ENCODE measurements at regions not wholly inside any gene's neighbourhood (a gene's known extent, or its start where the extent isn't known, plus 50 kb on each side); places are given as distances from the start of the nearest gene placed in this dataset.

DNA sequence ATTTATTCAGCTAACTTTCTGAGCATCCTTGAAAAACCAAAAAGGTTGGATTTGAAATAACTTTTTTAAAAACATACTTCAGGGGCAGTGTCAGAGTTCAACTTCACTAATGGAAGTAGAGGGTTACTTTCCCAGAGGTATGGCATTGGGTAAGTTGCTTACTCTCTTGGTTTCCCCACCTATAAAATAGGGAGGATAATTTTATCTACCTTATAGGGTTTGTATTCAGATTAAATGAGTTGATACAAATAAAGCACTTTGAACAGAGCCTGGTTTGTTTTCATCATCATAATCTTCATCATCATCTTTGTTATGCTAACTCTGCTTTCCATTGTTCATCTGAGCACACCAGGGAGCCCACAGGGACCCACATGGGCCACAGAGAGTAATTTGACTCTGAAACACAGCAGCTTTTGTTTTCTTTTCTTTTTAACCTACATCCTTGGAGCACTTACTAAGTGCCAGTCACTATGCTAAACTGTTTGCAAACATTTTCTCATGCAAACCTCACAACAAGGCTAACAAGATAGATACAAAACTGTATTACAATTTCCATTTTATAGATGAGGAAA, 179.1 kb upstream of the SLC24A2 start:
- Histone ChIP-seq H2BK15ac (replicated peaks; ENCODE audit: low read depth) (no peak overlapping the region), H3K4me2 (ENCODE audit: low read length) (no peak overlapping the region), H3K27me3 (ENCODE audit: insufficient read depth, low read length, poor library complexity) (no peaks in the 10 kb centered on the region), H2BK120ac (ENCODE audit: low read depth, low read length) (no peak overlapping the region), H4K5ac (ENCODE audit: low read length) (no peak overlapping the region), H3K4me1 (ENCODE audit: control insufficient read depth, low read depth, low read length) (no peaks in the 10 kb centered on the region), H3K18ac (ENCODE audit: low read length) (no peak overlapping the region), H3K27ac (ENCODE audit: low read depth, low read length) (no peak overlapping the region), H4K8ac (ENCODE audit: low read depth, low read length) (no peak overlapping the region), H2AK5ac (ENCODE audit: low read length) (no peak overlapping the region), H3K79me1 (ENCODE audit: low read length) (no peaks in the 10 kb centered on the region), H3K9ac (ENCODE audit: low read length) (no peak overlapping the region), H2BK5ac (ENCODE audit: low read length) (no peak overlapping the region), H3K36me3 (ENCODE audit: control insufficient read depth, insufficient read depth, low read length) (no peaks in the 10 kb centered on the region), H3K23ac (ENCODE audit: low read length) (no peak overlapping the region), H3K79me2 (ENCODE audit: control insufficient read depth, insufficient read depth, low read length) (no peaks in the 10 kb centered on the region), H3K56ac (ENCODE audit: low read length) (no peak overlapping the region), H3K4me3 (ENCODE audit: low read length) (no peak overlapping the region), H3K4ac (ENCODE audit: low read depth, low read length) (no peak overlapping the region)
- DNase-seq: peak; percentile 14

DNA sequence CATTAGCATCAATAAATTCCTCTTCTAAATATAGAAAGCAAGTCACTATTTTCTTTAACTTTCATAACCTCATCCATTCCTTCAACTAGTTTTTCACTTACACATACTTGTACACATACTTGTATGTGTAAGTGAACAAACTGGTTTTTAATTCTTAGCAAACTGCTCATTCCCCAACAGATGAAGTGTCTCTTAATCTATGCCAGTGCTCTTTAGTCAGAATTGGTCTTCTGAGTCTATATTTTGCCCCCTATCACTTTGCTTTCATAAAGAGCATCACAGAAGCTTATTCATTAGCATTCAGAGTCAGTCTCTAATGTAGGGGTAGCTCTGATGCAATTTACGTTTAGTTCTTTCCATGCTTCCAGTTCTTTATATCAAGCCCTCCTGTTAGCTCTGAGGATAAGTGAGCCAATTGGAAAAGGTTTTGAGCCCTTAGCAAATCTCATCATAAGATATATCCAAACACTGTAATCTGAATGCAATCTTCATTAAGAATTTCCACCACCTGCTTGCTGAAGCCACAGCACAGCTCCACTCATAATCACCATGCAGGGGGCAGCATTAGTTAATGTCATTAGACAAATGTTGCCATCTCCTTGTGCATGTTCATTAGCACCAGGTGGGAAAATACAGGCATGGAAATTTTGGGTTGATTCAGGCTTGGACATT, 178.5 kb upstream of the SLC24A2 start:
- Histone ChIP-seq H3K18ac (ENCODE audit: low read length) (no peak overlapping the region), H2BK15ac (replicated peaks; ENCODE audit: low read depth) (no peak overlapping the region), H3K23ac (ENCODE audit: low read length) (no peak overlapping the region), H3K4me1 (ENCODE audit: control insufficient read depth, low read depth, low read length) (no peaks in the 10 kb centered on the region), H3K9ac (ENCODE audit: low read length) (no peak overlapping the region), H3K27me3 (ENCODE audit: insufficient read depth, low read length, poor library complexity) (no peaks in the 10 kb centered on the region), H3K4ac (ENCODE audit: low read depth, low read length) (no peak overlapping the region), H4K5ac (ENCODE audit: low read length) (no peak overlapping the region), H3K4me2 (ENCODE audit: low read length) (no peak overlapping the region), H4K8ac (ENCODE audit: low read depth, low read length) (no peak overlapping the region), H3K79me1 (ENCODE audit: low read length) (no peaks in the 10 kb centered on the region), H2BK120ac (ENCODE audit: low read depth, low read length) (no peak overlapping the region), H3K4me3 (ENCODE audit: low read length) (no peak overlapping the region), H3K79me2 (ENCODE audit: control insufficient read depth, insufficient read depth, low read length) (no peaks in the 10 kb centered on the region), H2BK5ac (ENCODE audit: low read length) (no peak overlapping the region), H3K36me3 (ENCODE audit: control insufficient read depth, insufficient read depth, low read length) (no peaks in the 10 kb centered on the region), H3K27ac (ENCODE audit: low read depth, low read length) (no peak overlapping the region), H3K56ac (ENCODE audit: low read length) (no peak overlapping the region), H2AK5ac (ENCODE audit: low read length) (no peak overlapping the region)
- DNase-seq: no peak
- no CpG with 5 or more reads among the region's 1 CpG for WGBS (ENCODE audit: extremely low coverage, insufficient coverage, low lambda C conversion rate)

DNA sequence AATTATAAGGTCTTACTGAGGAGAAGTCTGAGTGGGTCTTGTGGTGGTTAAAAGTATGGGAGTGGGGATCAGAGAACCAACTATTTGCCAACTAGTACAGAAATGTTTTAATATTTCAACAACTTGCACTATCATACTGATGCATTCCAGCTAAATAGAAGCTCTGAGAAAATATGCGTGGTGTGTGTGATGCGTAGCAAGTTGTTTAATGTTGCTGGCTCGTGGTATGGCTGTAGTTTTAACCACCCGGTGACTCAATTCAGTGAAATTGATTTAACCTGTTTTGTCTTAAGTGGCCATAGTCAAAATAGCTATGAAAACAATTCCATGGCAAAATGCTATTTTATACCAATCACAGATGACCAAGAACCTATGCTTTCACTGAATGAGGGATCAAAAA, 176.5 kb upstream of the SLC24A2 start:
- Histone ChIP-seq H3K27ac (ENCODE audit: low read depth, low read length) (no peak overlapping the region), H3K4ac (ENCODE audit: low read depth, low read length) (no peak overlapping the region), H3K23ac (ENCODE audit: low read length) (no peak overlapping the region), H3K4me3 (ENCODE audit: low read length) (no peak overlapping the region), H3K18ac (ENCODE audit: low read length) (no peak overlapping the region), H2BK5ac (ENCODE audit: low read length) (no peak overlapping the region), H3K79me1 (ENCODE audit: low read length) (no peaks in the 10 kb centered on the region), H3K36me3 (ENCODE audit: control insufficient read depth, insufficient read depth, low read length) (no peaks in the 10 kb centered on the region), H3K4me2 (ENCODE audit: low read length) (no peak overlapping the region), H3K4me1 (ENCODE audit: control insufficient read depth, low read depth, low read length) (no peaks in the 10 kb centered on the region), H2BK15ac (replicated peaks; ENCODE audit: low read depth) (no peak overlapping the region), H3K27me3 (ENCODE audit: insufficient read depth, low read length, poor library complexity) (no peaks in the 10 kb centered on the region), H3K56ac (ENCODE audit: low read length) (no peak overlapping the region), H2BK120ac (ENCODE audit: low read depth, low read length) (no peak overlapping the region), H3K79me2 (ENCODE audit: control insufficient read depth, insufficient read depth, low read length) (no peaks in the 10 kb centered on the region), H3K9ac (ENCODE audit: low read length) (no peak overlapping the region), H2AK5ac (ENCODE audit: low read length) (no peak overlapping the region), H4K5ac (ENCODE audit: low read length) (no peak overlapping the region), H4K8ac (ENCODE audit: low read depth, low read length) (no peak overlapping the region)
- no CpG with 5 or more reads among the region's 4 CpGs for WGBS (ENCODE audit: extremely low coverage, insufficient coverage, low lambda C conversion rate)
- DNase-seq: no peak

DNA sequence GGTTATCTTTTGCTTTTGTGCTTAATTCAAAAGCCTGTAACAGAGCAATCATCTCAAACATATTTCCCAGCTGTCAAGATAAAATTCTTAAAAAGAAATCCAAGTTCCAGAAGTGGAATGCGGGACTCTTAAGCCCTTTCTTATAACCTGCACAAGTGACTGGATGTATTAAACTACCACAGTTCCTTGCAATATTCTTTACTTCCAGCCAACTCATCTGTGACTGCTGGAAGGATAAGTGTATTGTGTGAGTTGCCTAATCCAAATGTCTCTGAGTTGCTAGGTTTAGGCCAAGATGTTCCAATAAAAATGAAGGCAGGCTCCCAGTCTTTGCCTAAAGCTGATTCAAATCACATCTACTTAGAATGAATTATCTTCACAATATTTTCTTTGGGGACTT, 159.2 kb upstream of the SLC24A2 start:
- H2BK120ac ChIP-seq (ENCODE audit: low read depth, low read length): no peak overlapping the region
- no CpG with 5 or more reads among the region's 1 CpG for WGBS (ENCODE audit: extremely low coverage, insufficient coverage, low lambda C conversion rate)
- H3K27me3 ChIP-seq (ENCODE audit: insufficient read depth, low read length, poor library complexity): no peaks in the 10 kb centered on the region
- no peaks in the 10 kb centered on the region for H3K79me2 ChIP-seq (ENCODE audit: control insufficient read depth, insufficient read depth, low read length)
- H4K5ac ChIP-seq (ENCODE audit: low read length): no peak overlapping the region
- no peak overlapping the region for H4K8ac ChIP-seq (ENCODE audit: low read depth, low read length)
- no peak overlapping the region for H3K9ac ChIP-seq (ENCODE audit: low read length)
- no peaks in the 10 kb centered on the region for H3K4me1 ChIP-seq (ENCODE audit: control insufficient read depth, low read depth, low read length)
- H3K36me3 ChIP-seq (ENCODE audit: control insufficient read depth, insufficient read depth, low read length): no peaks in the 10 kb centered on the region
- H2BK15ac ChIP-seq (replicated peaks; ENCODE audit: low read depth): no peak overlapping the region
- no peak overlapping the region for H3K56ac ChIP-seq (ENCODE audit: low read length)
- no peak overlapping the region for H3K18ac ChIP-seq (ENCODE audit: low read length)
- no peak for DNase-seq
- no peak overlapping the region for H3K4ac ChIP-seq (ENCODE audit: low read depth, low read length)
- no peaks in the 10 kb centered on the region for H3K79me1 ChIP-seq (ENCODE audit: low read length)
- H3K4me3 ChIP-seq (ENCODE audit: low read length): no peak overlapping the region
- H2AK5ac ChIP-seq (ENCODE audit: low read length): no peak overlapping the region
- H3K27ac ChIP-seq (ENCODE audit: low read depth, low read length): no peak overlapping the region
- H2BK5ac ChIP-seq (ENCODE audit: low read length): no peak overlapping the region
- no peak overlapping the region for H3K4me2 ChIP-seq (ENCODE audit: low read length)
- H3K23ac ChIP-seq (ENCODE audit: low read length): no peak overlapping the region

DNA sequence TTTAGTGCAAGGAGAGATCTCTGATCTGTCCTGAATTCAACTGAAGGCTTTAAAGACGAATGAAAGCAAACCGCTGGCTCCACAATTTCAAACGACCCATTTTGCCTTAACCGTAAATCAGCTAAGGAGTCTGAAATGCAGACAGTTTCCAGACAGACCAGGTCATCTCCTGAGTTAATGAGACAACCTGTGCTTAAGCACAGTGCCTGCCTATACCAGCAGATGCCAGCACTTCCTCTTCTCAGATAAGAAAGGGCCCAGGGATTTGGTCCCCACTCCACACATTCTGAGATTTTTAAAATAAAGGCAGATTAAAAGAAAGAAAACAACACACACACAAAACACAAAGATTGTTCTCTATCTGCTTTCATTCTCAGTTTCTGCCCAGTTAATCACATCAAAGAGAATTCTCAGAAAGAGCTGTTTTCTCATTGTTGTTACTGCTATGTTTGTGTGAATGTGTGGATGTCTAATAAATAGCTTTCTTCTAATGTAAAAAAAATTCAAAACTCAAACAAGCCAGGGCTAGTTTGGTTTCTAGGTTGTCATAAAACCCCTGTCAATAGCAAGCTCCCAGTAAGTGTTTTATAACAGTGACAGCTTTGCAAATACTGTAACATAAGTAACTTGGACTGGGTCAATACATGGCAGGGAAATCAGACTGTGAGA, 157.7 kb upstream of the SLC24A2 start:
- Histone ChIP-seq H3K4me1 (ENCODE audit: control insufficient read depth, low read depth, low read length) (no peaks in the 10 kb centered on the region), H3K4me3 (ENCODE audit: low read length) (no peak overlapping the region), H3K9ac (ENCODE audit: low read length) (no peak overlapping the region), H4K8ac (ENCODE audit: low read depth, low read length) (no peak overlapping the region), H3K18ac (ENCODE audit: low read length) (no peak overlapping the region), H3K4ac (ENCODE audit: low read depth, low read length) (no peak overlapping the region), H3K27me3 (ENCODE audit: insufficient read depth, low read length, poor library complexity) (no peaks in the 10 kb centered on the region), H3K56ac (ENCODE audit: low read length) (no peak overlapping the region), H3K79me2 (ENCODE audit: control insufficient read depth, insufficient read depth, low read length) (no peaks in the 10 kb centered on the region), H4K5ac (ENCODE audit: low read length) (no peak overlapping the region), H3K79me1 (ENCODE audit: low read length) (no peaks in the 10 kb centered on the region), H2BK15ac (replicated peaks; ENCODE audit: low read depth) (no peak overlapping the region), H3K23ac (ENCODE audit: low read length) (no peak overlapping the region), H3K4me2 (ENCODE audit: low read length) (no peak overlapping the region), H2BK120ac (ENCODE audit: low read depth, low read length) (no peak overlapping the region), H3K27ac (ENCODE audit: low read depth, low read length) (no peak overlapping the region), H2BK5ac (ENCODE audit: low read length) (no peak overlapping the region), H2AK5ac (ENCODE audit: low read length) (no peak overlapping the region), H3K36me3 (ENCODE audit: control insufficient read depth, insufficient read depth, low read length) (no peaks in the 10 kb centered on the region)
- peak; percentile 42 for DNase-seq
- WGBS (ENCODE audit: extremely low coverage, insufficient coverage, low lambda C conversion rate): no CpG with 5 or more reads among the region's 4 CpGs

Measured in mesendoderm (in vitro differentiated cells).